Stomach (tissue), 4 donors: ENCODE measurements at regions not wholly inside any gene's neighbourhood (a gene's known extent, or its start where the extent isn't known, plus 50 kb on each side); places are given as distances from the start of the nearest gene placed in this dataset.

Experiments used
- CTCF ChIP-seq, 7 experiments: fragments of 450-650 bp in 4 of 7; fragments of 200-600 bp in 3 of 7; sonication (generic) in 3 of 7; IDR thresholded peaks; one replicate each; pipeline ENCODE4 v1.5.1; 2016 to 2019; ENCODE audit warnings: antibody characterized with exemption in 7 of 7, control low read depth in 2 of 7, mild to moderate bottlenecking in 1 of 7
- EP300 ChIP-seq: sonication (generic); formaldehyde crosslinking; IDR thresholded peaks from one replicate; pipeline ENCODE4 v1.6.1; 2017; ENCODE audit warnings: antibody characterized with exemption
- POLR2A ChIP-seq, 4 donors: fragments of 450-650 bp; IDR thresholded peaks; one replicate each; pipeline ENCODE4 v1.6.1; 2016; ENCODE audit warnings: antibody characterized with exemption in 4 of 4, control low read depth in 2 of 4, mild to moderate bottlenecking in 1 of 4, moderate library complexity in 1 of 4

GRCh38 chr6:131400779-131401496 is 172.1 kb upstream of the ARG1 start:
- TF ChIP-seq EP300 (no peak), CTCF (IDR thresholded peaks at IDR 0.05) (no peak), POLR2A (IDR thresholded peaks at IDR 0.05) (no peak)
